ENCODE measurements at regions not wholly inside any gene's neighbourhood (a gene's known extent, or its start where the extent isn't known, plus 50 kb on each side); places are given as distances from the start of the nearest gene placed in this dataset.

GRCh38 chr2:19819097-19820065 is 82.4 kb downstream of the TTC32 start:
- DNase-seq (ENCODE audit: low spot score) (peak; percentile 76), ATAC-seq (ENCODE audit: low read depth) (peak; percentile 88)
- H3K36me3 ChIP-seq (ENCODE audit: low read depth) = no peaks in the 10 kb centered on the region
- peaks cover 6% of the 10 kb centered on the region for H3K4me1 ChIP-seq (ENCODE audit: insufficient read depth, poor library complexity, severe bottlenecking)
- no peaks in the 10 kb centered on the region for H3K9me3 ChIP-seq (ENCODE audit: severe bottlenecking)
- no peak for TF ChIP-seq CTCF (IDR thresholded peaks at IDR 0.05; ENCODE audit: poor library complexity, severe bottlenecking)
- no peaks in the 10 kb centered on the region for H3K27me3 ChIP-seq (ENCODE audit: insufficient read depth, poor library complexity, severe bottlenecking)
- H3K4me3 ChIP-seq (ENCODE audit: severe bottlenecking) = no peak overlapping the region
- no peak overlapping the region for H3K27ac ChIP-seq (ENCODE audit: poor library complexity, severe bottlenecking)

DNA sequence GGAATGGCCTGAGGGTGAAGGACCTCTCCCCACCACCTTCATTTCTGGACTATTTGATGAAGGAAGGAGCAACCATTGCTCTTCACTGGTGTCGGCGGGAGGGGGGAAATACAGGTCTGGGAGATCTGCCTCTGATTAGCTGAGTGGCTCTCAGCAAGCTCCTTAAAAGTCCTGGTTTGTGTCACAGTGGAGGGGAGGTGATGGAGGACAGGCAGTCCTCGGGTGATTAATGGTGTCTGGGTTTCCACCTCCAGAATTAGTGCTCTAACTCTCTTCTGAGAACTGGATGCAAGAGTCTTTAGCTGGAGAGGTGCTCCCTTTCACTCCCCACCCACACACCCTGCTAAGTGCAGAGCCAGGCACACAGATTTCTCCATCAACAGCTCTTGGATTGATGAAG is 83.2 kb downstream of the TTC32 start:
- no peak for ATAC-seq (ENCODE audit: low read depth)
- Histone ChIP-seq H3K27ac (ENCODE audit: poor library complexity, severe bottlenecking) (no peak overlapping the region), H3K36me3 (ENCODE audit: low read depth) (no peaks in the 10 kb centered on the region), H3K4me1 (ENCODE audit: insufficient read depth, poor library complexity, severe bottlenecking) (peaks cover 6% of the 10 kb centered on the region), H3K9me3 (ENCODE audit: severe bottlenecking) (no peaks in the 10 kb centered on the region), H3K4me3 (ENCODE audit: severe bottlenecking) (no peak overlapping the region), H3K27me3 (ENCODE audit: insufficient read depth, poor library complexity, severe bottlenecking) (no peaks in the 10 kb centered on the region)
- no peak for TF ChIP-seq CTCF (IDR thresholded peaks at IDR 0.05; ENCODE audit: poor library complexity, severe bottlenecking)
- DNase-seq (ENCODE audit: low spot score) = no peak

DNA sequence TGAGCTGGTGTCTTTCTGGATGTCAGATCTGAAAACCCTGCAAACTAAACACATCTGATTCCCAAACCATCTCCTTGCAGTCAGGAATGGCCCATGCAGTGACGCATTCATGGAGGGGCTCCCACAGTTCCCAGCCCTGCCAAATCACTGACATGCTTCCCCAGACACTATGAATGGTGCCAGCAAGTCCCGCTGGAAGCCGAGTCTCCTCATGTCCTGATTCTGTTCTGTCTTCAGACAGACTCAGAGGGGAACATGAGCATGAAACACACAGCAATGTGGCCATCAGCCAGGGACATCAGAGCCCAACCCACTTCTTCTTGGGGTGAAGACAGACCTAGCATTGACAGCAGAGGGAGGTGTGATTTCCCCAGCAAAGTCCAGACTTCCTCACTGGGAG is 83.7 kb downstream of the TTC32 start:
- H3K4me3 ChIP-seq (ENCODE audit: severe bottlenecking) = no peak overlapping the region
- peaks cover 6% of the 10 kb centered on the region for H3K4me1 ChIP-seq (ENCODE audit: insufficient read depth, poor library complexity, severe bottlenecking)
- no peak for ATAC-seq (ENCODE audit: low read depth)
- no peaks in the 10 kb centered on the region for H3K27me3 ChIP-seq (ENCODE audit: insufficient read depth, poor library complexity, severe bottlenecking)
- DNase-seq (ENCODE audit: low spot score) = no peak
- no peak for TF ChIP-seq CTCF (IDR thresholded peaks at IDR 0.05; ENCODE audit: poor library complexity, severe bottlenecking)
- no peaks in the 10 kb centered on the region for H3K36me3 ChIP-seq (ENCODE audit: low read depth)
- no peaks in the 10 kb centered on the region for H3K9me3 ChIP-seq (ENCODE audit: severe bottlenecking)
- no peak overlapping the region for H3K27ac ChIP-seq (ENCODE audit: poor library complexity, severe bottlenecking)

DNA sequence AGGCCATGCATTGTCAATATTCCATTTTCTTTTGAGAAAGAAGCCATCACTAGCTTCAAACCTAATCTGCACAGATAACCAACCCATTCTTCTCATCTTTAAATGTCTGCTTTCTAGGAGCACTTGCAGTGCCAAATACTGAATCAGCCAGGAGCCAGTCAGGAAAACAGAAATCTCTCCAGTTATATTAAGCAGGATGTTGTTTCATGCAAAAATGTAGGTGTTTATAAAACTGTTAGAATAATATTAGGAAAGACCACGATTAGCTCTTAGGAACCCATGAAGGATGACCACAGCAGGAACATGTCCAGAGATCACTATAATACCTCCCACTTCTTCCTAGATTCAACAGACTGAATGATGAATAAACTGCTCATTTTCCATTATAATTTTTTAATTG is 86.0 kb downstream of the TTC32 start:
- Histone ChIP-seq H3K4me1 (ENCODE audit: insufficient read depth, poor library complexity, severe bottlenecking) (peaks cover 6% of the 10 kb centered on the region), H3K27me3 (ENCODE audit: insufficient read depth, poor library complexity, severe bottlenecking) (no peaks in the 10 kb centered on the region), H3K27ac (ENCODE audit: poor library complexity, severe bottlenecking) (no peak overlapping the region), H3K9me3 (ENCODE audit: severe bottlenecking) (no peaks in the 10 kb centered on the region), H3K4me3 (ENCODE audit: severe bottlenecking) (no peak overlapping the region), H3K36me3 (ENCODE audit: low read depth) (no peaks in the 10 kb centered on the region)
- ATAC-seq (ENCODE audit: low read depth) (no peak), DNase-seq (ENCODE audit: low spot score) (no peak)
- no peak for TF ChIP-seq CTCF (IDR thresholded peaks at IDR 0.05; ENCODE audit: poor library complexity, severe bottlenecking)

- ATAC-seq (ENCODE audit: low read depth) (no peak), DNase-seq (ENCODE audit: low spot score) (no peak)
- no peaks in the 10 kb centered on the region for H3K36me3 ChIP-seq (ENCODE audit: low read depth)
- no peaks in the 10 kb centered on the region for H3K27me3 ChIP-seq (ENCODE audit: insufficient read depth, poor library complexity, severe bottlenecking)
- H3K4me3 ChIP-seq (ENCODE audit: severe bottlenecking) = no peak overlapping the region
- H3K4me1 ChIP-seq (ENCODE audit: insufficient read depth, poor library complexity, severe bottlenecking) = no peaks in the 10 kb centered on the region
- no peaks in the 10 kb centered on the region for H3K9me3 ChIP-seq (ENCODE audit: severe bottlenecking)
- no peak overlapping the region for H3K27ac ChIP-seq (ENCODE audit: poor library complexity, severe bottlenecking)
- TF ChIP-seq CTCF (IDR thresholded peaks at IDR 0.05; ENCODE audit: poor library complexity, severe bottlenecking) = no peak
These were observed 89.6 kb downstream of the TTC32 start for GRCh38 chr2:19812166-19812565.

Measured in RWPE2 (cell line).